Muscle layer of colon (tissue), 2 donors: ENCODE measurements at regions not wholly inside any gene's neighbourhood (a gene's known extent, or its start where the extent isn't known, plus 50 kb on each side); places are given as distances from the start of the nearest gene placed in this dataset.
"Not testable (repeated sequence)": the region's sequence is repeated elsewhere in the genome, so short reads cannot be mapped to it uniquely, and the experiment has no call there.

Source experiments
- H3K27ac ChIP-seq: one replicate; pipeline ENCODE4 v1.7.0; 2013; ENCODE audit warnings: low read depth, mild to moderate bottlenecking, low read length, moderate library complexity
- H3K27me3 ChIP-seq, 2 donors: one replicate each; pipeline ENCODE4 v1.7.0; 2013; ENCODE audit warnings: low read length in 2 of 2, mild to moderate bottlenecking in 2 of 2; ENCODE audit not compliant: insufficient read depth in 2 of 2, control insufficient read depth in 1 of 2
- H3K36me3 ChIP-seq: one replicate; pipeline ENCODE4 v1.7.0; 2013; ENCODE audit warnings: mild to moderate bottlenecking, low read length; ENCODE audit not compliant: insufficient read depth
- H3K4me1 ChIP-seq: one replicate; pipeline ENCODE4 v1.7.0; 2013; ENCODE audit warnings: mild to moderate bottlenecking, low read length; ENCODE audit not compliant: insufficient read depth
- H3K4me3 ChIP-seq, 2 donors: one replicate each; pipeline ENCODE4 v1.7.0; 2013; ENCODE audit warnings: low read length in 2 of 2, low read depth in 1 of 2, mild to moderate bottlenecking in 1 of 2, moderate library complexity in 1 of 2
- H3K9ac ChIP-seq: one replicate; pipeline ENCODE4 v1.7.0; 2013; ENCODE audit warnings: low read length
- H3K9me3 ChIP-seq: one replicate; pipeline ENCODE4 v1.7.0; 2013; ENCODE audit warnings: mild to moderate bottlenecking, low read length
- donor health status: abdominal sarcoma.
- donor health status: Adenocarcinoma of cecum.

DNA sequence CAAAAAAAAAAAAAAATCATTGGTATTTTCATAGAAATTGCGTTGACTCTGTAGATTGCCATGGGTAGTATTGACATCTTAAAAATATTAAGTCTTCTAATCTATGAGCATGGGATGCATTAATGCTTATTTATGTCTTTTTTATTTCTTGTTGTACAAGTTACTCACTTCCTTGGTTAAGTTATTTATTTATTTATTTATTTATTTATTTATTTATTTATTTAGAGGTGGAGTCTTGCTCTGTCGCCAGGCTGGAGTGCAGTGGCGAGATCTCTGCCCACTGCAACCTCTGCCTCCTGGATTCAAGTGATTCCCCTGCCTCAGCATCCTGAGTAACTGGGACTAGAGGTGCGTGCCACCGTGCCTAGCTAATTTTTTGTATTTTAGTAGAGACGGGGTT, 656.0 kb downstream of the TENT5A start:
- not testable (repeated sequence) for H3K4me1 ChIP-seq, H3K9ac ChIP-seq, H3K27me3 ChIP-seq, H3K4me3 ChIP-seq, H3K27ac ChIP-seq, H3K9me3 ChIP-seq, H3K36me3 ChIP-seq

DNA sequence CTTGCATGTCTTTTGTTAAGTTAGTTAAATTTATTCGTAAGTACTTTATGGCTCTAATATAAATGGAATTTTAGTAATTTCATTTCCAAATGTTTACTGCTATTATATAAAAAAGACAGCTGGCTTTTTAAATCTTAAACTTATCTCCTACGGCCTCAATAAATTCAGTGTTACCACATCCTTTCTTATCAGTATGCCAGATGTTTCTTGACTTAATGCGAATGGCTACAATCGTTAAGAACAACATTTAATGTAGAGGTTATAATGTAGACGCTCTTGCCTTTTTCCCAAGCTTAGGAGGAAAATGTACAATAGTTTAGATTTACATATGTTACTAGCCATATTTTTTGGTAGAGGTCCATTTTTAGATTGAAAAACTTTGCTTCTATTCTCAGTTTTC, 659.4 kb downstream of the TENT5A start:
- no peak overlapping the region for H3K9ac ChIP-seq
- no peak overlapping the region for H3K27ac ChIP-seq
- no peaks in the 10 kb centered on the region for H3K27me3 ChIP-seq
- no peaks in the 10 kb centered on the region for H3K4me1 ChIP-seq
- H3K36me3 ChIP-seq: no peaks in the 10 kb centered on the region
- H3K9me3 ChIP-seq: no peaks in the 10 kb centered on the region
- no peak overlapping the region for H3K4me3 ChIP-seq

DNA sequence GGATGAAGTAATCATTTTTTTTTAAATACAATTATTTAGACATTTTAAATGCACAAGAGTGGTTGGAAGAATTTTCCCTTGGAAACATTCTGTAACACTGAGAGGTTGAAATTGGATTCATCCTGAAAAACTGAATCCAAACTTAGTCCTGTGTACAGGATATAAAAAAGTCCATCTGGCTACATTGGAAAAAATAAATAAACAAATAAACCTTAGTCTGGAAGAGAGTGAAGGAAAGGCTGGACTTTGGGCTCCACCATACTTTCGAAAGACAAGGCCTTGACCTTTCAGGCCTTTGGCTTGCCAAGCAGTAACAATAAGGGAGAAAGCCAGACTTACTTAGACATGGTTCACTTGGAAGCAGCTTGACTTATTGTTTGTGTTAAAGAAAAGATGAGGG, 664.3 kb downstream of the TENT5A start:
- H3K9ac ChIP-seq: no peak overlapping the region
- no peak overlapping the region for H3K4me3 ChIP-seq
- H3K4me1 ChIP-seq: peaks cover 3% of the 10 kb centered on the region
- no peaks in the 10 kb centered on the region for H3K27me3 ChIP-seq
- no peaks in the 10 kb centered on the region for H3K9me3 ChIP-seq
- no peaks in the 10 kb centered on the region for H3K36me3 ChIP-seq
- no peak overlapping the region for H3K27ac ChIP-seq

DNA sequence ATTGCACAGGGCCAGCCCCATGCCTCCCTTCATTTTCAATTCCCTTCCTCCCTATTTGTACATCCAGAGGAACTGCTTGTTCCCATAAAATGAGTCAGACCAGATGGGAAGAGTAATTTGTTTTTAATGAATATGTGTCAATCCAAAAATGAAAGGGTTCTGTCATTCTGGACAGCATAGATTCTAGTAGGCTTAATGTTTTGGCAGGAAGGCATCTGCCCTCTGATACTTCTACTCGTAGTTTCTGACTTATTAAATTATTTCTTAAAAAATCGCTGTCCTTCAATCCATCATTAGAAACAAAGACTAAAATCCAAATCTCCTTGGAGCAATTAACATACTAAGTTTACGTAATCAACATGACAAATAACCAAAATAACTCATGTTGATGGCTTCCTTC, 665.5 kb downstream of the TENT5A start:
- no peaks in the 10 kb centered on the region for H3K27me3 ChIP-seq
- H3K4me1 ChIP-seq: peaks cover 3% of the 10 kb centered on the region
- H3K4me3 ChIP-seq: no peak overlapping the region
- H3K9ac ChIP-seq: no peak overlapping the region
- H3K27ac ChIP-seq: no peak overlapping the region
- H3K9me3 ChIP-seq: no peaks in the 10 kb centered on the region
- H3K36me3 ChIP-seq: no peaks in the 10 kb centered on the region

DNA sequence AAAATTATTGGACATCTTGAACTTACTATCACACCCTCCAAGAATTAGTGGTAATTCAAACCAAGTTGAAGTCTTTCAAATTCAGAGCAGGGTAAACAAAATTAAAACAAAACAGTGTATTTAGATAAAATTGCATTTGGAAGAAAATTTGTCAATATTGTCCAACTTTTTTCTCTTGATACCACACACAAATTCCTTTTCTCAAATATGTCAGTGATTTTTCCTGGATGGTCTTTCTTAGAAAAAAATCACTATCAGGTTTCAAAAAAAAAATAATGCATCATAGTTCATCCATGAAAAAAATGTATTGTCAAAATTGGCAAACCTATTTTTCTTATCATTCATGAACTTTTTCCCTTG, 667.1 kb downstream of the TENT5A start:
- Histone ChIP-seq H3K4me3 (no peak overlapping the region), H3K9me3 (no peaks in the 10 kb centered on the region), H3K36me3 (no peaks in the 10 kb centered on the region), H3K9ac (no peak overlapping the region), H3K27ac (no peak overlapping the region), H3K4me1 (peaks cover 3% of the 10 kb centered on the region), H3K27me3 (no peaks in the 10 kb centered on the region)

DNA sequence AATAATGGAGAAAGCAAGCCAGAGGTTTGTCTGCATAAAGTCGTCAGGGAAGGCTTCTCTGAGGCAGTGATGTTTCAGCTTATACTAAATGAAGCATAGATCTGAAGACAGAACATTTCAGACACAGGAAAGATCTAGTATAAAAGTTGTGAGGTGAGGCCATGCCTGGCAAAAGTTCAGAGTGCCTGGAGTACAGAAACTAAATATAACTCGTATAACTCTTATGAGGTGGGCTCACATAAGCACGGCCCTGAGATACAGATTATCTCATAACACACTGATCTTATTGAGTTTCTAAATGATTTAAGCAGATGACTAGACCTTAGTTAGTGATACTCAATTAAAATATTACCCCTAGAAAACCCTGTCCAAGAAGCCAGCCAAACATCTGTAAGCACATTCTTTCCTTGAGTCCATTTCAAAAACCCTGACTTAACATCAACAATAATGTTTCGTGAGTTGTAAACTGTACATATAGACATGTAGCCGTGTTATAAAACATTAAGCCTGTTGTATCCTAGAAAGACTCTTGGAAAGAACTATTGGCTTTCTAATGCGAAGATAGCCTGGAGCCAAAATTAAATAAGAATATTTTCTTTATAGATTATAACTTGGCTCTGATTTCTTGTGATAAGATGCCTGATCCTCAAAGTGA, 667.6 kb downstream of the TENT5A start:
- Histone ChIP-seq H3K4me1 (peaks cover 3% of the 10 kb centered on the region), H3K36me3 (no peaks in the 10 kb centered on the region), H3K4me3 (no peak overlapping the region), H3K9ac (no peak overlapping the region), H3K9me3 (no peaks in the 10 kb centered on the region), H3K27me3 (no peaks in the 10 kb centered on the region), H3K27ac (no peak overlapping the region)

DNA sequence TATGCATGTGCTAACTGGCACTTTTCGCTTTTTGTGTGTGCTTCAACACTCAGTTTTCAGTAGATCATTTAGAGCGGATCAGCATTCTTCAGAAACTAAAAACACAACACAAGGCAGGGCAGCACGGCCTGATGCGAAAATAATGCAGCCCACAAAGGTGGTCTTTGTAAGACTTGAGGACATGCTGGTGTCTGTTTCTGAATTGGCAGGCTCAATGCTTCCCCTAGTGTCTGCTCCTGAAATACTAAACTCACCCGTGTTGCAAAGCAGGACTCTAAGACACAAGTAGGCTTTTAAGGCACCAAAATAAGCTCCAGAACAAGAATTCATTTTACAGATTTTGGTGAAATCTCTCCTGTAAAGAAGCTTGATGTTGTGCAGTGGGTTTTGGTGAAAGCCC, 676.5 kb downstream of the TENT5A start:
- H3K27me3 ChIP-seq: no peaks in the 10 kb centered on the region
- H3K27ac ChIP-seq: no peak overlapping the region
- H3K9ac ChIP-seq: no peak overlapping the region
- no peak overlapping the region for H3K4me3 ChIP-seq
- no peaks in the 10 kb centered on the region for H3K9me3 ChIP-seq
- H3K4me1 ChIP-seq: no peaks in the 10 kb centered on the region
- no peaks in the 10 kb centered on the region for H3K36me3 ChIP-seq

DNA sequence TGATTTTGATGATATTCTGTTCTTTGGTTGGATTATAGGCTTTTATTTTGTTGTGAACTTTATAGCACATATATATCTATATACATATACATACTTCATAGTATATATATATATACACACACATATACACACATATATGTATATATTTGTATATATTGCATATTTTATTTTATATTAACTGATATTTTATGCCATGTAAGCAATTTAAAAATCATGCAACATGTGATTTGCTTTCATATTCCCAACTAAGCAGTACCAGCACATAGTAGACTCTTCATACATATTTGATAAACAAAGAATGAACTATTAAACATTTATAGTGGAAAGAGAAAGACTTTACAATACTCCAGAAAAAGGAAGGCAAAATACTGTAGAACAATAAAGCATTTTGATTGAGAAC, 679.2 kb downstream of the TENT5A start:
- Histone ChIP-seq H3K4me1 (no peaks in the 10 kb centered on the region), H3K27me3 (no peaks in the 10 kb centered on the region), H3K9me3 (no peaks in the 10 kb centered on the region), H3K36me3 (no peaks in the 10 kb centered on the region), H3K4me3 (no peak overlapping the region), H3K27ac (no peak overlapping the region), H3K9ac (no peak overlapping the region)

DNA sequence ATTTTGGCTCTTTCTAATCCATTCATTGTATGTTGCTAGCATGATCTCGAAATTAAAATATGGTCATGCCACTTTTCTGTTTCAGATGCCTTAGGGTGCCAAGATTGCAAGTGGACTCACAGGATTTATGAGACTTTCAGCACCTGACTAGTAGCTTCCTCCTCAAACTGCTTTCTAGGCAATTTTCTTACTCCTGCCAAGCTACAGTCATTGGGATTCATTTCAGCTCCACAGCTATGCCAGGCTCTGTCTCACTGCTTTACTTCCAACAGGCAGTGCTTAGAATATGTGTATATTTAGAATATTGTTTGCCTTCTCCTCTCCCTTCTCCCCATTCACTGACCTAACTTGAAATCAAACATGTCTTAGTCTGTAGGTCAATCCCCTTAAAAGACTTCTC, 681.4 kb downstream of the TENT5A start:
- no peaks in the 10 kb centered on the region for H3K36me3 ChIP-seq
- H3K9me3 ChIP-seq: no peaks in the 10 kb centered on the region
- no peak overlapping the region for H3K27ac ChIP-seq
- H3K4me3 ChIP-seq: no peak overlapping the region
- no peaks in the 10 kb centered on the region for H3K4me1 ChIP-seq
- H3K9ac ChIP-seq: no peak overlapping the region
- H3K27me3 ChIP-seq: no peaks in the 10 kb centered on the region

DNA sequence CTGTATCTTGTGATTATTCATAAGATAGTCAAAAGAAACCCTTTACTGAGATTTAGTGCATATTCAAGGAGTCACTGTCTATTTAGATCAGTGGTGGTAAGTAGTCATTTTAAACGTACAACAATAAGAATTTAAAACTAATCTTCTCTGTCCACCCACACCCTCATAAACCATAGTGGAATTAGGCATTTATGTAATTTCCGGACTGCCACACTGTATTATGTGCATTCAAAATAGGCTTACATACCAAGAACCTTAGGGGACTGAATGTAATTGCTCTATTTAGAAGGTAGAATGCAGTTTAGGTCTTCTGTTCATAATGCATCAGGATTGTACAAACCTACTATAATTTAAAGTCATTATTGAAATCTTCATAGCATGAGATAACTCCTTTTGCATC, 685.4 kb downstream of the TENT5A start:
- H3K27me3 ChIP-seq: no peaks in the 10 kb centered on the region

DNA sequence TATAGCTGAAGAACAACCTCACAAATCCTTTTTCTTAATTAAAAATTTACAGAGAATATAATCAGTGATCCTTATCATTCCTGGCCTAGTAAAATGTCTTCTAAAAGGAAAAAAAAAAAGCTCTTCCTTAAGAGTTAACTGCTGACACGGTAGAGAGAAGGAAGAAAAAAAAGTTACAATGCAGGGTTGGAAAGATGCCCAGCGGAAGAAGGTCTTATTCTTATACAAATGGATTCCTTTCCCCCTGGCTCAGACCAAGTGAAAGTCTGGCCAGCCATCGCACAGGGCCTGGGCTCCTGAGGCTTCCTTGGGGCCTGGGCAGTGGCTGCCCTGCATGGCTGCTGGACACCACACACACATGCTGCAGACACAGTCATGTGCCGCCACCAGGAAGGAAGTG, 688.6 kb downstream of the TENT5A start:
- Histone ChIP-seq H3K27ac (no peak overlapping the region), H3K9ac (no peak overlapping the region), H3K27me3 (no peaks in the 10 kb centered on the region), H3K4me3 (no peak overlapping the region), H3K9me3 (no peaks in the 10 kb centered on the region), H3K4me1 (no peaks in the 10 kb centered on the region), H3K36me3 (no peaks in the 10 kb centered on the region)

More for the DNA sequence above, 685.4 kb downstream of the TENT5A start:
- Histone ChIP-seq H3K9me3 (no peaks in the 10 kb centered on the region), H3K27ac (no peak overlapping the region), H3K9ac (no peak overlapping the region), H3K36me3 (no peaks in the 10 kb centered on the region), H3K4me1 (no peaks in the 10 kb centered on the region), H3K4me3 (no peak overlapping the region)

DNA sequence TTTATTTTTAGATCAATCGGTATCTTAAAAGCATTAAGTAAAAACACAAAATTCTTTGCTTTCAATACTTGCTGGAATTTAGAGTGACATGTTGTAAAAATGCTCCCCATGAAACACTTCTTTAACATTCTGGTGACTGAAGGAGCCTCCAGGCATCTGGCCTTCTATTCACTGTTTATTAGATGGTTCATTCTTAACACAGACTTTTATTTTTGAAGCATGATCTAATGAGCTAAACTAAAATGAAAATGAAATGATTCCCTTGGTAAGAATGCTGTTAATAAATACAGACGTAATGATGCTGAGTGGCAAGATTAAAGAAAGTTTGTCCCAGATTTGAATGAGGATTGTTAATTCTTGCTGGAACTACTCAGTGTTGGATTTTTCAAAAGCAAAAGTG, 698.4 kb downstream of the TENT5A start:
- H3K9me3 ChIP-seq: no peaks in the 10 kb centered on the region
- no peak overlapping the region for H3K27ac ChIP-seq
- no peaks in the 10 kb centered on the region for H3K27me3 ChIP-seq
- no peaks in the 10 kb centered on the region for H3K36me3 ChIP-seq
- no peaks in the 10 kb centered on the region for H3K4me1 ChIP-seq
- no peak overlapping the region for H3K4me3 ChIP-seq
- H3K9ac ChIP-seq: no peak overlapping the region
